GM20431 (cell line): ENCODE measurements at regions not wholly inside any gene's neighbourhood (a gene's known extent, or its start where the extent isn't known, plus 50 kb on each side); places are given as distances from the start of the nearest gene placed in this dataset.
"Not testable (repeated sequence)": the region's sequence is repeated elsewhere in the genome, so short reads cannot be mapped to it uniquely, and the experiment has no call there.

Experiments
- in situ Hi-C: fragments of 300-500 bp; cut with MseI, MboI; formaldehyde crosslinking; loops from one replicate; pipeline ENCODE4 v1.15.0; 2020; ENCODE audit warnings: low sequenced_read_pairs; ENCODE audit not compliant: unreplicated experiment

GRCh38 chr11:98277251-98277912 is 743.4 kb upstream of the CNTN5 start:
- in situ Hi-C loops, result no loop called here

DNA sequence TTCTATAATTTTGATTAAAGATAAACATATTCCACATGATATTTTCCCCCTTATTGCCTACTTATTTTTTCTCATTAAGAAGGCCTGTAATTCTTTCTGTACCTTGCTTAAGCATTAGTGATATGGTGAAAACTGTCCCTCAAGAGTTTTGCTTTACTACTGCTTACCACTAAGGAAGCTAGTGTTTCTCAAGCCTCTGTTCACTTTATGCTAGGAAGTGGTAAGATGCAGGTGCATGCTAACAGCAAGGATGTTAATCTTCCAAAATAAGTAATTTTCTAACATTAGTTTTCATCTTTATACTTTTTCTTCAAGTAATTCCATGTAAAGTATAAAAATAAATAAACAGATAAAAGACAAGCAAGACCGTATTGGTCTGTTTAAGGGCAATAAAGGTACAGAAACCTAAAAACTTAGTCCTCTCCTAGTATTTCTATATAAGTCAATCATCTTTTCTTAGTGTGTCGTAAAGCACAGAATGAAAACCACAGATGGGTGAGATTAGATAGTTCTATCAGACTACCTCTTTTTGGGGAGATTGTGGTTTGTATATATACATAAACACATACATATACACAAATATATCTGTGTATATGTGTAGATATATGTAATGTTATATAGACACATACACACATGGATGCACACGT is 731.0 kb upstream of the CNTN5 start:
- in situ Hi-C loops, result no loop called here

- in situ Hi-C loops, result no loop called here
Measured at GRCh38 chr11:98296091-98296880, 724.5 kb upstream of the CNTN5 start.

DNA sequence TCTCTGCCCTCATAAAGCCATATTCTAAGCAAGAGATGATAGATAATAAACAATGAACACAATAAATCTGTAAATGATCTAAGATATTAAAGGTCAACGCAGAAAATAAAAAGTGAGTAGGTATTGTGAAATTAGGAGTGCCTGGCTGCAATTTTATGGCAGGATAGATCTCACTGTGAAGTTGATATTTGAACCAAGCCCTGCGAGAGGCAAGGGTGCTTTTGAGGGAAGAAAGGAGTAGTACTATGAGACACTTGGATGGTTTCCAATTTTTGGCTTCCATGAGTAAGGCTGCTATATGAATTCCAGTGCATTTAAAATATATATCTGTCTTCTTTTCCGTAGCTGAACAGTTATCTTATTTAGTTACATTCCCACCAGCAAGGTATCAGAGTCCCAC is 720.0 kb upstream of the CNTN5 start:
- in situ Hi-C loops, result no loop called here

- in situ Hi-C loops, result no loop called here
Measured at GRCh38 chr11:98307827-98308491, 712.8 kb upstream of the CNTN5 start.

DNA sequence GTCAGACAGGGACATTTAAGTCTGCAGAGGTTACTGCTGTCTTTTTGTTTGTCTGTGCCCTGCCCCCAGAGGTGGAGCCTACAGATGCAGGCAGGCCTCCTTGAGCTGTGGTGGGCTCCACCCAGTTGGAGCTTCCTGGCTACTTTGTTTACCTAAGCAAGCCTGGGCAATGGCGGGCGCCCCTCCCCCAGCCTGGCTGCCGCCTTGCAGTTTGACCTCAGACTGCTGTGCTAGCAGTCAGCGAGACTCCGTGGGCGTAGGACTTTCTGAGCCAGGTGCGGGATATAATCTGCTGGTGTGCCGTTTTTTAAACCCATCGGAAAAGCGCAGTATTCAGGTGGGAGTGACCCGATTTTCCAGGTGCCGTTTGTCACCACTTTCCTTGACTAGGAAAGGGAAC is 690.4 kb upstream of the CNTN5 start:
- in situ Hi-C loops, result not testable (repeated sequence)

DNA sequence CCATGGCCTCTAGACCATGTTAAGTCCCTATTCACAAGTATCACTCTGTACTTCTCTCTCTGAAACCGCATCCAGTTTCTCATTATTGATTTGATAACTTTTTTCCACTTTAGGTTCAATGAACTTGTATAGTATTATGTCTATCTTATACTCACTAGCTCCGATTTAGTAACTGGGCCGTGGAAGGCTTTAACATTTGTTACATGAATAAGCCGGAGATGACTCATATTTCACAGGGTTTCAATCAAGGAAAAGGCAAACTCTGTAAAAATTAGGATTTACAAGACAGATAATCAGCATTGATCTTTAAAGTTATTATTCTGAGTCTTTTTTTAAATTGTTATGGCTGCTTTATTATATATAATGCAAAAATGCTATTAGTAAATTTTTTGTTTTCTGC is 662.2 kb upstream of the CNTN5 start:
- in situ Hi-C loops, result no loop called here

DNA sequence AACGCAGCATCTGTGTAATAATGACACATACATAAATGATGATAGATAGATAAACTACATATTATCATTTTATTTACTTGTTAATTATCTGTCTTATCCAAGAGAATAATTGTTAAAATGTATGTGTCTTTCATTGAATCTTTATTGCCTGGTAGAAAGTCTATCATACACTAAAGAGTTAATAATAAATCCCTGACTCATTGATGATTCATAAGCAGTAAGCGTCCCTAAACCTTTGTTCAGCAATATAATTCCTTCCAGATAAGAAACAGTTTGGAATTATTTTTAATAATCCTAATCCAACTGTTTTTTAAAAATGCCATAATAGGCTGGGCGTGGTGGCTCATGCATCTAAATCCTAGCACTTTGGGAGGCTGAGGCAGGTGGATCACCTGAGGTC is 655.6 kb upstream of the CNTN5 start:
- in situ Hi-C loops, result no loop called here

- in situ Hi-C loops, result no loop called here
Measured at GRCh38 chr11:98365941-98366340, 654.8 kb upstream of the CNTN5 start.

GRCh38 chr11:98390391-98390790 is 630.4 kb upstream of the CNTN5 start:
- in situ Hi-C loops, result no loop called here

- in situ Hi-C loops, result not testable (repeated sequence)
Measured at GRCh38 chr11:98394500-98394899, 626.2 kb upstream of the CNTN5 start.

DNA sequence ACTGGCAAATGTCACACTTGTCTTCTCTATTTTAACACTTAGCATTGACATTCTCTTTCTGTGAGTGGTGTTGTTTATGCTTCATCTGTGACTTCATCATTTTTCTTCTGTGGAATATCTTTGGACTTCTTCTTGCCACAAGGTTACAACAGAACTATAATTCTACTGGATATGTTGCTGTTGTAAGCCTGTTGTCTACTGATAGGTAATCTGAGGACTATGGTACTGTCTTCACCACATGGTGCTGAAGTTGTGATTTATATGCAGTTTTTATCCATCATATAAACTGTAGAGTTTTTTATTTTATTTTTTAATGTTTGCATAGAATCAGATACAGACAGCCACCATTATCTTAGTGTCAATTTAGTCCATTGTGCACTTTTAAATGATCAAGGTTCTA is 622.2 kb upstream of the CNTN5 start:
- in situ Hi-C loops, result no loop called here

- in situ Hi-C loops, result no loop called here
Measured at GRCh38 chr11:98409069-98409468, 611.7 kb upstream of the CNTN5 start.

- in situ Hi-C loops, result no loop called here
Measured at GRCh38 chr11:98411777-98412176, 609.0 kb upstream of the CNTN5 start.

DNA sequence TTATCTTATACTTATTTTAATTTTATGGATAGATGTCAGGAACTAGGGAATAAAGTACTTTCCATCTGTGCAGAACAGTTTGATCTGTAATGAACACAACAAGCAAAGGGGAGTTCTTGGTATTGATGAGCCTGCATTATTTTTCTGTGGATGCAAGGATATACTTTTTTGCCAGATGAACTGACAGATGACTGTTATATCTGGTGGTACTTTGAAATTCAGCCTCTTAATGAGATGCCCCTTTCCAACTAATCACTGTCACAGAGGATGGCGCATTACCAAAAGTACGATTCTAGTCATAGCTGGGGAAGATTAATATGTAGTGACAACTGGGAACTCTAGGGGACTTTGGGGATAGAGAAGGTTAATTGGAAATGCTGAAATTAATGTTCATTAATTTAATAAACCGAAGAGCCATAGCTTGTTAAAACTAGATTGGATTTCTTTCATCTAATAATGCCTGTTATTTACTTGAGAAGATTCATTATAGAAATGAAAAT is 603.4 kb upstream of the CNTN5 start:
- in situ Hi-C loops, result no loop called here

DNA sequence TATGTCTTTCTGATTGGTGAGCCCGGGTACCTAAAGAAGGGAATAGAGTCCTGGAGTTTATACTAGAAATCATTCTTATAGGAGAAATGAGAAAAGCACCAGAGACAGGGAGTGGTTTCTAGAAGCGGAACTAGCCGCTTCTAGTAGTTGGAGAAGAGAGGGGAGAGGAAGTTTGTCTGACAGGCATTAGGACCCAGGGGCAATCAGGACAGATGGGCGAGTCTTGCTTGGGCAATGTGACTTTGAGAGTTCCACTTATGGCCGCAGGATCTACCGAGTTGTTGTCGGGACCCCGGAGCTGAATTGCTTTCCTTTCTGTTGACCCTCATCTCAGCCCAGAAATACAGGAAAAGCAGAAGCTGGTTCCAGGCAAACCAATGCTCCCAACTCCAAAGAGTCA is 596.8 kb upstream of the CNTN5 start:
- in situ Hi-C loops, result no loop called here

DNA sequence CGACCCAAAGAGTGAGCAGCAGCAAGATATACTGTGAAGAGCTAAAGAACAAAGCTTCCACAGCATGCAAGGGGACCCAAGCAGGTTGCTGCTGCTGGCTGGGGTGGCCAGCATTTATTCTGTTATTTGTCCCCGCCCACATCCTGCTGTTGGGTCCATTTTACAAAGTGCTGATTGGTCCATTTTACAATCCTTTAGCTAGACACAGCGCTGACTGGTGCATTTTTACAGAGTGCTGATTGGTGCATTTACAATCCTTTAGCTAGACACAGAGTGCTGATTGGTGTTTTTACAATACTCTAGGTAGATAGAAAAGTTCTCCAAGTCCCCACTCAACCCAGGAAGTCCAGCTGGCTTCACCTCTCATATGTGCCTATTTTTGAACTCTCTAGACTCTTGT is 596.0 kb upstream of the CNTN5 start:
- in situ Hi-C loops, result not testable (repeated sequence)

DNA sequence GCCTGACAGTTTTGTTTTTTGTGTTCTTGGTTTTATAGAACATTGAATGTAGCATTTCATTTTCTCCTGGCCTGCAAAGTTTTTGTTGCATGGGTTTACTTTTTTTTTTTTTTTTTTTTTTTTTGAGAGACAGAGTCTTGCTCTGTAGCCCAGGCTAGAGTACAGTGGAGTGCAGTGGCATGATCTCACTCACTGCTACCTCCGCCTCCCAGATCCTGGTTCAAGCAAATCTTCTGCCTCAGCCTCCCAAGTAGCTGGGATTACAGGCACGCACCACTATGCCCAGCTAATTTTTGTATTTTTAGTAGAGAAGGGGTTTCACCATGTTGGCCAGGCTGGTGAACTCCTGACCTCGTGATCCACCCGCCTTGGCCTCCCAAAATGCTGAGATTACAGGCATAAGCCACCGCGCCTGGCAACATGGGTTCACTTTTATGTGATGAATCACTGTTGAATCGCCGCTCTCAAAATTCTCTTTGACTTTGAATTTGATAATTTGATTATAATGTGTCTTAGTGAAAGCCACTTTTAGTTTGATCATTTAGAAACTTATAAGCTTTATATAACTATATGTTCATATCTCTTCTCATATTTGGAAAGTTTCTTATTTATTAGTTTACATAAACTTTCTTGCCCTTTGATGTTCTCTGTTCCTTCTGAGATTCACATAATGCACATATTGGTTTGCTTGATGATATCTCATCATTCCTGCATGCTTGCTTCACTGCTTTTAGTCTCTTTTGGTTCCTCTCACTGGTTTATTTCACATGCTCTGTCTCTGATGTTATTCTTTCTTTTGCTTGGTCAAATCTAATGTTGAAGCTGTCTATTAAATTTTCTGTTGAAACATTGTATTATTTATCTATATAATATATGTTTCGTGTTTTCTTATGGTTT is 589.0 kb upstream of the CNTN5 start:
- in situ Hi-C loops, result no loop called here

DNA sequence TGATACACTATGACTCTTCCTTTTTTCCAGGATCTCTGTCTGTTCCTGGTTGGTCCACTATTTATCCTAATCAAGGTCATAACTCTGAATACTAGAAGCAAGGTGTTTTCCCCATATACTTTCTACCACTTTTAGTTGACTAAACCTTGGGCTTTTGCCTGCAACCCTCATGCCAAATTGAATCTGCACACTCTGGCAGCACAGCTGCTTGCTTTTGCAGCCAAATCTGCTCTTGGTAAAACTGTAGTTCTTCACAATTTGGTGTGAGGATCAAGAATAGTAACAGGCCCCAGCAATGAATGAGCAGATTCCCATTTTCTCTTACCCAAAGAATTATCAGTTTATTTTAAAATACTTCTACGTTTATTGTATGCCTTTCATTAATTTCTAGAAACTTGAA is 586.5 kb upstream of the CNTN5 start:
- in situ Hi-C loops, result no loop called here

- in situ Hi-C loops, result no loop called here
Measured at GRCh38 chr11:98453378-98453777, 567.4 kb upstream of the CNTN5 start.
